ENCODE measurements at regions not wholly inside any gene's neighbourhood (a gene's known extent, or its start where the extent isn't known, plus 50 kb on each side); places are given as distances from the start of the nearest gene placed in this dataset.

GRCh38 chr1:191582169-191582568 lies 576.1 kb upstream of the RGS18 start:
- TF ChIP-seq POLR2A (IDR thresholded peaks at IDR 0.05) (no peak), CTCF (IDR thresholded peaks at IDR 0.05) (no peak), POLR2AphosphoS5 (IDR thresholded peaks at IDR 0.05) (no peak)
